ENCODE measurements at regions not wholly inside any gene's neighbourhood (a gene's known extent, or its start where the extent isn't known, plus 50 kb on each side); places are given as distances from the start of the nearest gene placed in this dataset.

DNA sequence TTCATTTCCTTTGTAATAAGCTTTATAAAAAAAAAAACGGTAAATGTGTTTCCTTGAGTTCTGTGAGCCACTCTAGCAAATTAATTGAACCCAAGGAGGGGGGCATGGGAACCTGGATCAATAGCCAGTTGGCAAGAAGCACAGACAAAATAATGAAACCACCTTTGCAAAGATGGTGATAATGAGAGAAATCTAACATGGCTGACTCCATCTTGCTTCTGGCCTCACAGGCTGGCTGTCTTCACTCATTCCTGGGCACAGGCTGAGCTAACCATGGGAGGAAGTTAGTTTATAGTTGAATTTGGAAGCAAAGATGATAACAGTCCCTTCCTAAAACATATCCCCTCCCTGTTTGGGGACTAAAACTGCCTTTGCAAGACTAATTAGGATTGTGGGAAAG, 95.1 kb downstream of the B3GNT2 start:
- Histone ChIP-seq H3K4me1 (ENCODE audit: control insufficient read depth, insufficient read depth, low read length, poor library complexity, severe bottlenecking) (peaks cover 9% of the 10 kb centered on the region), H3K36me3 (ENCODE audit: control insufficient read depth, insufficient read depth, low read length) (no peaks in the 10 kb centered on the region), H3K27ac (ENCODE audit: low read depth, low read length, severe bottlenecking) (no peak overlapping the region), H3K4me3 (ENCODE audit: extremely low read depth, insufficient read depth, low read length, poor library complexity, severe bottlenecking) (no peak overlapping the region), H3K9me3 (ENCODE audit: control insufficient read depth, low read length) (no peaks in the 10 kb centered on the region)
- no CpG with 5 or more reads among the region's 1 CpG for whole genome bisulfite sequencing, 2 experiments (ENCODE audit: insufficient coverage in 2 of 2)

DNA sequence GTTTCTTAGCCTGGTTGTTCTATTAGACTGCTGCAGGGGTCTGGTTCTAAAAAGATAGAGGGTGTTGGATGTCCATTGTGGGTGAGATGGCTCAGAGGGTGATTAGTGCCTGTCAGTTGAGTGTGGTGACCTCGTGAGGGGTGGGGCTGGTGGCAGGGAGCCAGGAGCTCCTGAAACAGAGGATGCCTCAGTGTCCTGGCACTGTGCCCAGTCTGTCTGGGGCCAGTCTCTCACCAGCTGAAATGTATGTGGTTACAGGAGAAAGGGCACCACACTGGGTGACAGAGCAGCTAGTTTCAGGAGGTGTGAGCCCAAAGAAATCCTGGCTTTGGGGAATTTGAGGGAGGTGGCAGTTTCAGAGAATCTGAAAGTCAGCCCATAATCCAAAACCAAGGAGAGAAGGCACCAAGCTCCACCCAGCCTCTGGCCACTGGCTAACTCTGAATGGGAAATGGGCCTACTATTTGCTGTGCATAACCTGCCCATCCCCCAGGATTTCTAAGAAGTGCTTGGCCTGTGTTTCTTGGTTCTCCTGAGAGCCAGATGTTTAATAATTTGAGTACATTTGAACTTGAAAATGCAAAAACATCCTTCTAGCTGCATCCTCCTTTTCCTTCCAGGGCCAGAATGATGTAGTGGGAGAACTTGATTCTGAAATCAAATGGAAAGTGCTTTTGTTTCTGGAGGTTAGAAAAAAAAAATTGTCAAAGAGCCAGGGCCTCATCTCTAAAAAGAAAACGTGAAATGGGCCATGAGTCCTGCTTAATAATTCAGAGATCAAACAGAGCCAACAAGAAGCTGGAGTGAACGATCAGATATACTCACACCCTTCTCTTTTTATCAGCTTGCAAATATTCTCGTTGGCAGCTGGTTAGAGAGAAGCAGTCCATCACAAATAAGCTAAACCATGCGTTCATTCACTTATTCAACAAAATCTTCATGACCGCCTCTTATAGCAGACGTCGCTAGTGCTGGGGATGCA, 92.3 kb downstream of the B3GNT2 start:
- Histone ChIP-seq H3K4me1 (ENCODE audit: control insufficient read depth, insufficient read depth, low read length, poor library complexity, severe bottlenecking) (no peaks in the 10 kb centered on the region), H3K4me3 (ENCODE audit: extremely low read depth, insufficient read depth, low read length, poor library complexity, severe bottlenecking) (no peak overlapping the region), H3K27ac (ENCODE audit: low read depth, low read length, severe bottlenecking) (no peak overlapping the region), H3K36me3 (ENCODE audit: control insufficient read depth, insufficient read depth, low read length) (no peaks in the 10 kb centered on the region), H3K9me3 (ENCODE audit: control insufficient read depth, low read length) (peaks cover 22% of the 10 kb centered on the region)
- 86 to 87% methylated on average over 7 to 8 of the region's 8 CpGs for WGBS, 2 experiments (ENCODE audit: insufficient coverage in 2 of 2)

DNA sequence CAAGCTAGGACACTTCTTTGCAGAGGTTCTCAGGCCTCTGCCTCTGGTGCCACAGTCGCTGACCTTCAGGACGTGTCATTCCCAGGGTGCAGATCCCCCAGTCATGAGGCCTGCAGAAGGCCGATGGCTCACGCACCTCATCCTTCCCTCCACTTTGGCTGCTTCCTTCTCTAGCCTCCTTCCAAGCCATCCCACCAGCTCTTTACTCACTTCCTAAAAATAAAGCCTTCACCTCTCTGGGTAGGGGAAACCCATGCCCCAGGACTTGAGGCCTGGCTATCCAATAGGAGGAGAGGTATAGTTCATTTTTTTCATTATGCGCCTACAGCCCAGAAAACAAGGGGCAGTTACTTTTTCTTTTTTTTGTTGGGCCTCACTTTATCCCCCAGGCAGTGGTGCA, 91.4 kb downstream of the B3GNT2 start:
- Histone ChIP-seq H3K4me1 (ENCODE audit: control insufficient read depth, insufficient read depth, low read length, poor library complexity, severe bottlenecking) (no peaks in the 10 kb centered on the region), H3K36me3 (ENCODE audit: control insufficient read depth, insufficient read depth, low read length) (no peaks in the 10 kb centered on the region), H3K27ac (ENCODE audit: low read depth, low read length, severe bottlenecking) (no peak overlapping the region), H3K4me3 (ENCODE audit: extremely low read depth, insufficient read depth, low read length, poor library complexity, severe bottlenecking) (no peak overlapping the region), H3K9me3 (ENCODE audit: control insufficient read depth, low read length) (peaks cover 22% of the 10 kb centered on the region)
- 91 to 95% methylated on average over 5 of the region's 5 CpGs for WGBS, 2 experiments (ENCODE audit: insufficient coverage in 2 of 2)

DNA sequence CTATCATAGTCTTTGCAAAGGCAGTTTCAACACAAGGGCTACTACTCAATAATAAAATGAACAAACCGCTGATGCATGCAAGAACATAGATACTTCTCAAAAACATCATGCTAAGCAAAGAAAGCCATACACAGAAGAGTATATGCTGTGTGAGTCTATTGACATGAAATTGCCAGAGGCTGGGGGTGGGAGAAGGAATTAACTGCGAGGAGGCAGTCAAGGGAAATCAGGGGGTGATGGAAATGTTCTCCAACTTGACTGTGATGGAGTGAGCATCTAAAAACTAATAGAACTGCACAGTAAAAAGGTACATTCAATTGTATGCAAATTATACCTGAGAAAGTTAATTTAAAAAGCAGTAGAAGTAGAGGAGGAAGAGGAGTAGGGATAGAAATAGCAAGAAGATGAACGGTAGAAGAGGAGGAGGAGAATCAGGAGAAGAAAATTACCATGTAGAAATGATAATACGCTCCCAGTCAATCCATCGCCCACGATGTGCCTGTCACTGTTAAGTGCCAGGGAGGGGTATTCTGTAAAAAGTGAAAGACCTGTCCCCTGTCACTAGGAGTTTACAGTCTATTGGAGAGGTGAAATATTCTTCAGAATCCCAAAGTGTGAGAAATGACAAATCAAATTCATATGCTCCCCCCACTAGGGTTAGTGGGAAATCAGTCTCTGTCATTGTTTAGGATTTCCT, 90.3 kb downstream of the B3GNT2 start:
- Histone ChIP-seq H3K4me3 (ENCODE audit: extremely low read depth, insufficient read depth, low read length, poor library complexity, severe bottlenecking) (no peak overlapping the region), H3K9me3 (ENCODE audit: control insufficient read depth, low read length) (peaks cover 22% of the 10 kb centered on the region), H3K27ac (ENCODE audit: low read depth, low read length, severe bottlenecking) (no peak overlapping the region), H3K4me1 (ENCODE audit: control insufficient read depth, insufficient read depth, low read length, poor library complexity, severe bottlenecking) (no peaks in the 10 kb centered on the region), H3K36me3 (ENCODE audit: control insufficient read depth, insufficient read depth, low read length) (no peaks in the 10 kb centered on the region)
- WGBS, 2 experiments (ENCODE audit: insufficient coverage in 2 of 2): 81 to 93% methylated on average over 3 to 4 of the region's 6 CpGs

DNA sequence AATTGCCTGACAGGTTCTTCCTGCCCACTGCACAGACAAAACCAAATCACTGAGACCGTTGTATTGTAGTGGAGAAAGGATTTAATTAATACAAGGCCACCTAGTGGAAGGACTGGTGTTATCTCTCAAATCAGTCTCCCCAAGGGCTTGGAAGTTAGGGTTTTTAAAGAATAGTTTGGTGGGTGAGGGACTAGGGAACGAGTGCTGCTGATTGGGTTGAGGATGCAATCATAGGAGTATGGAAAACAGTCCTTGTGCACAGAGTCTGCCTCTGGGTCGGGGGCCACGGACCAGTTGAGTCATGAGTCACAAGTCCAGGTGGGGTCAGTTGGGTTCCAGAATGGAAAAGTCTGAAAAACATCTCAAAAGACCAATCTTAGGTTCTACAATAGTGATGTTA, 89.1 kb downstream of the B3GNT2 start:
- no peaks in the 10 kb centered on the region for H3K4me1 ChIP-seq (ENCODE audit: control insufficient read depth, insufficient read depth, low read length, poor library complexity, severe bottlenecking)
- no peak overlapping the region for H3K27ac ChIP-seq (ENCODE audit: low read depth, low read length, severe bottlenecking)
- WGBS, 2 experiments (ENCODE audit: insufficient coverage in 2 of 2): 80 to 100% methylated on average over 1 to 4 of the region's 4 CpGs
- no peaks in the 10 kb centered on the region for H3K36me3 ChIP-seq (ENCODE audit: control insufficient read depth, insufficient read depth, low read length)
- H3K4me3 ChIP-seq (ENCODE audit: extremely low read depth, insufficient read depth, low read length, poor library complexity, severe bottlenecking): no peak overlapping the region
- peaks cover 22% of the 10 kb centered on the region for H3K9me3 ChIP-seq (ENCODE audit: control insufficient read depth, low read length)

DNA sequence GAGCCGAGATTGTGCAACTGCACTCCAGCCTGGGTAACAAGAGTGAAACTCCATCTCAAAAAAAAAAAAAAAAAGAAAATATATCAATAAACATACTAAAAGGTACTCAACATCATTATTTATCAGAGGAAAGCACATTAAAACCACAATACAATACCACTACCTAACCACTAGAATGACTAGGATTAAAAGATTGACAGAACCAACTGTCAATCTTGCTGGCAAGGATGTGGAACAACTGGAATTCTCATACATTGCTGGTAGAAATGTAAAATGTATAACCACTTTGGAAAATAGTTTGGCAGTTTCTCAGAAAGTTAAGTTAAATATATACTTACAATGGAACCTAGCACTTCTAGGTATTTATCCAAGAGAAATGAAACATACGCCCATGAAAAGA, 88.6 kb downstream of the B3GNT2 start:
- no peak overlapping the region for H3K4me3 ChIP-seq (ENCODE audit: extremely low read depth, insufficient read depth, low read length, poor library complexity, severe bottlenecking)
- no CpG with 5 or more reads among the region's 2 CpGs for WGBS, 2 experiments (ENCODE audit: insufficient coverage in 2 of 2)

DNA sequence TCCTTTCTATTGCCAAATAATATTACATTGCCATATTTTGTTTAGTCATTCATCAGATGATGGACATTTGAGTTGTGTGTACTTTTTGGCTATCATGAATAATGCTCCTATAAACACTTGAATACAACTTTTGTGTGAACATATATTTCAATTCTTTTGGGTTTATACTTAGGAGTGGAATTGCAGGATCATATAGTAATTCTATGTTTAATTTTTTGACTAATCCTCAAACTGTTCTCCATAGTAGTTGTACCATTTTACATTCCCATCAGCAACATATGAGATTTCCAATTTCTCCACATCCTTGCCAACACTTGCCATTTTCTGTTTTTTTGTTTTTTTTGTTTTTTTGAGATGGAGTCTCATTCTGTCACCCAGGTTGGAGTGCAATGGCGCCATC, 87.2 kb downstream of the B3GNT2 start:
- Histone ChIP-seq H3K4me3 (ENCODE audit: extremely low read depth, insufficient read depth, low read length, poor library complexity, severe bottlenecking) (no peak overlapping the region), H3K4me1 (ENCODE audit: control insufficient read depth, insufficient read depth, low read length, poor library complexity, severe bottlenecking) (no peaks in the 10 kb centered on the region), H3K27ac (ENCODE audit: low read depth, low read length, severe bottlenecking) (no peak overlapping the region), H3K36me3 (ENCODE audit: control insufficient read depth, insufficient read depth, low read length) (no peaks in the 10 kb centered on the region), H3K9me3 (ENCODE audit: control insufficient read depth, low read length) (peaks cover 38% of the 10 kb centered on the region)
- no CpG with 5 or more reads among the region's 1 CpG for WGBS, 2 experiments (ENCODE audit: insufficient coverage in 2 of 2)

More for the DNA sequence above, 88.6 kb downstream of the B3GNT2 start:
- no peaks in the 10 kb centered on the region for H3K4me1 ChIP-seq (ENCODE audit: control insufficient read depth, insufficient read depth, low read length, poor library complexity, severe bottlenecking)
- H3K9me3 ChIP-seq (ENCODE audit: control insufficient read depth, low read length): peaks cover 25% of the 10 kb centered on the region
- no peaks in the 10 kb centered on the region for H3K36me3 ChIP-seq (ENCODE audit: control insufficient read depth, insufficient read depth, low read length)
- no peak overlapping the region for H3K27ac ChIP-seq (ENCODE audit: low read depth, low read length, severe bottlenecking)

DNA sequence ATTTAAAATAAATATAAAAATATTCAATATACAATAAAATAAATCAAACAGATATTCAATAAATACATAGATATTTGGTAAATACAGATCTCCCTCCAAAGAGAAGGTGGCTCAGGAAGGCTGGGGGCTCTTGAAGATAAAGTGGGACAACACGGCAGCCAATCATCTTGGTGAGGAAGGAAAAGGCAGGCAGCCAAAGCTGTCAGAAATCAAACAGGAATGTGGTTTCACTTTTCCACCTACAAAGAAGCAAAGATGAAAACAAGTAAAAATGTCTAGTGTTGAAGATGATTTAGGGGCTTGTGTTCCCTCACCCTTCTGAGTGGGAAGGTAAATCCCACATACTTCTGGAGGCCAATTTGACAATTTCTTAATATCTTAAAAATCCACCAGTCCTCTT, 85.7 kb downstream of the B3GNT2 start:
- 86 to 100% methylated on average over 1 of the region's 1 CpG for WGBS, 2 experiments (ENCODE audit: insufficient coverage in 2 of 2)
- no peak overlapping the region for H3K4me3 ChIP-seq (ENCODE audit: extremely low read depth, insufficient read depth, low read length, poor library complexity, severe bottlenecking)
- peaks cover 53% of the 10 kb centered on the region for H3K9me3 ChIP-seq (ENCODE audit: control insufficient read depth, low read length)
- H3K36me3 ChIP-seq (ENCODE audit: control insufficient read depth, insufficient read depth, low read length): no peaks in the 10 kb centered on the region
- no peaks in the 10 kb centered on the region for H3K4me1 ChIP-seq (ENCODE audit: control insufficient read depth, insufficient read depth, low read length, poor library complexity, severe bottlenecking)
- no peak overlapping the region for H3K27ac ChIP-seq (ENCODE audit: low read depth, low read length, severe bottlenecking)

DNA sequence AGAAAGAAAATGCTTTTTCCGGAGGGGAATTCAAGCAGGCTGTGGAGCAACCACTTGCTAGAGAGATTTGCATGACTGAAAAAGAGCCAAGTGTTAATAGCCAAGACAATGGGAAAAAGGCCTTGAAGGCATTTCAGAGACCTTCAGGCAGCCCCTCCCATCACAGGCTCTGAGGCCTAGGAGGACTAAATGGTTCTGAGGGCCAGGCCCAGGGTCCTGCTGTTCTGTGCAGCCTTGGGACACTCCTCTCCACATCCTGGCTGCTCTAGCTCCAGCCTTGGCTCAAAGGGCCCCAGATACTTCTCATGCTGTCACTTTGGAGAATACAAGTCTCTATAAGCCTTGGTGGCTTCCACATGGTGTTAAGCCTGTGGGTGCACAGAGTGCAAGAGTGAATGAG, 81.8 kb downstream of the B3GNT2 start:
- no peak overlapping the region for H3K27ac ChIP-seq (ENCODE audit: low read depth, low read length, severe bottlenecking)
- peaks cover 35% of the 10 kb centered on the region for H3K9me3 ChIP-seq (ENCODE audit: control insufficient read depth, low read length)
- WGBS, 2 experiments (ENCODE audit: insufficient coverage in 2 of 2): 85 to 100% methylated on average over 1 of the region's 1 CpG
- no peaks in the 10 kb centered on the region for H3K4me1 ChIP-seq (ENCODE audit: control insufficient read depth, insufficient read depth, low read length, poor library complexity, severe bottlenecking)
- H3K4me3 ChIP-seq (ENCODE audit: extremely low read depth, insufficient read depth, low read length, poor library complexity, severe bottlenecking): no peak overlapping the region
- H3K36me3 ChIP-seq (ENCODE audit: control insufficient read depth, insufficient read depth, low read length): no peaks in the 10 kb centered on the region
